ENCODE measurements at regions not wholly inside any gene's neighbourhood (a gene's known extent, or its start where the extent isn't known, plus 50 kb on each side); places are given as distances from the start of the nearest gene placed in this dataset.

DNA sequence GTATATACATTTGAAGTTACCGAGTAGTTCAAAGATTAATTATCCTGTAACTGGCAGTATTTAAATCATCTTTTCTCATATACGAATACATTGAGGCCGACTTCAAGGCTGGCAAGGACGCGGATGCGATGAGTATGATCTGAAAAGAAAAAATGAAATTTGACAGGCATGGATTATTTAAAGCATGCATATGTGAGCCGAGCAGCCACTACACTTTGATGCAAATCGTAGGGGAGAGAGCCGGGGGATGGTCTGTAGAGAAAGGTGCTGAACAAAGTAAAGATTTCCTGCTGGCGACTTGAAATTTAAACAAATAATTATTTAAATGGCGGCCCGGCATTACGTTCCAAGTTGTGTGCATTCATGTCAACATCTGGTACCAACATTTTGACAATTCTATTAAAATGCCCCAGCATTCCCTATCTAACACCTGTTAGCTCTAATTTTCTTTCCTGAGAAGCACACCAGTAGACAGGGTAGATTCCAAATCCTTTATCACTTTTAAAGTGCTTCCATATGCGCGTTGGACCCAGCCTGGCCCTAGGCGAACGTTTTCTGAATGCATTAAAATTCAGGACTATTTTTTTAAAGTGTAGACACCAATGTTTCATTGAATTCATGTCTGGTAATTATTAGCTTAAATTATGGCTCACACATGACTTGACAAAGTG, 188.7 kb downstream of the EMX2 start:
- TF ChIP-seq EZH2 (IDR thresholded peaks at IDR 0.05) = no peak
- TF ChIP-seq POLR2AphosphoS5 (IDR thresholded peaks at IDR 0.05; ENCODE audit: borderline replicate concordance, low read depth, low read length) = no peak
- no peak for TF ChIP-seq FOXP2 (optimal IDR thresholded peaks at IDR 0.05; ENCODE audit: control extremely low read depth, extremely low read length, insufficient read depth)
